ENCODE measurements at regions not wholly inside any gene's neighbourhood (a gene's known extent, or its start where the extent isn't known, plus 50 kb on each side); places are given as distances from the start of the nearest gene placed in this dataset.

- TF ChIP-seq CUX1 (IDR thresholded peaks at IDR 0.05; ENCODE audit: insufficient replicate concordance, low read depth, low read length) = no peak
- TF ChIP-seq CBX5 (IDR thresholded peaks at IDR 0.05; ENCODE audit: low read depth) = no peak
- TF ChIP-seq MLLT1 (IDR thresholded peaks at IDR 0.05) = no peak
- TF ChIP-seq, protein P1, sequence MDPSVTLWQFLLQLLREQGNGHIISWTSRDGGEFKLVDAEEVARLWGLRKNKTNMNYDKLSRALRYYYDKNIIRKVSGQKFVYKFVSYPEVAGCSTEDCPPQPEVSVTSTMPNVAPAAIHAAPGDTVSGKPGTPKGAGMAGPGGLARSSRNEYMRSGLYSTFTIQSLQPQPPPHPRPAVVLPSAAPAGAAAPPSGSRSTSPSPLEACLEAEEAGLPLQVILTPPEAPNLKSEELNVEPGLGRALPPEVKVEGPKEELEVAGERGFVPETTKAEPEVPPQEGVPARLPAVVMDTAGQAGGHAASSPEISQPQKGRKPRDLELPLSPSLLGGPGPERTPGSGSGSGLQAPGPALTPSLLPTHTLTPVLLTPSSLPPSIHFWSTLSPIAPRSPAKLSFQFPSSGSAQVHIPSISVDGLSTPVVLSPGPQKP (IDR thresholded peaks at IDR 0.05; ENCODE audit: low read depth, low read length) = no peak
- TF ChIP-seq CTCF (IDR thresholded peaks at IDR 0.05 in 2 of 3, conservative IDR thresholded peaks at IDR 0.05 in 1 of 3; ENCODE audit: control insufficient read depth in 2 of 3, extremely low read depth in 1 of 3, insufficient read depth in 1 of 3, low read depth in 3 of 3, low read length in 3 of 3) = no peak
- no peak for TF ChIP-seq POLR2A (IDR thresholded peaks at IDR 0.05; ENCODE audit: low read depth, low read length)
These were observed 217.5 kb upstream of the NMUR2 start for GRCh38 chr5:152622628-152623027.
